CD4-positive, alpha-beta T cell treated with Interleukin-15 for 1 hour (primary cell): ENCODE measurements at regions not wholly inside any gene's neighbourhood (a gene's known extent, or its start where the extent isn't known, plus 50 kb on each side); places are given as distances from the start of the nearest gene placed in this dataset.
"Not testable (repeated sequence)": the region's sequence is repeated elsewhere in the genome, so short reads cannot be mapped to it uniquely, and the experiment has no call there.

Experiments
- DNase-seq: peaks from one replicate; pipeline ENCODE4 v3.0.0-alpha.2; 2020

GRCh38 chr5:18752317-18752716, 1118.1 kb downstream of the TAF11L14 start:
- DNase-seq: no peak

- DNase-seq: no peak
These were observed 1119.9 kb downstream of the TAF11L14 start for GRCh38 chr5:18754201-18754600.

GRCh38 chr5:18761801-18762200, 1127.5 kb downstream of the TAF11L14 start:
- DNase-seq: no peak

GRCh38 chr5:18764161-18764560, 1129.9 kb downstream of the TAF11L14 start:
- no peak for DNase-seq

GRCh38 chr5:18765304-18765703, 1131.0 kb downstream of the TAF11L14 start:
- DNase-seq: no peak

- no peak for DNase-seq
These were observed 1136.9 kb downstream of the TAF11L14 start for GRCh38 chr5:18771097-18771610.

GRCh38 chr5:18772475-18772874, 1138.2 kb downstream of the TAF11L14 start:
- DNase-seq: no peak

GRCh38 chr5:18778225-18778624, 1144.0 kb downstream of the TAF11L14 start:
- no peak for DNase-seq

- no peak for DNase-seq
These were observed 1155.1 kb downstream of the TAF11L14 start for GRCh38 chr5:18789218-18789998.

GRCh38 chr5:18792145-18792544, 1157.9 kb downstream of the TAF11L14 start:
- DNase-seq: no peak

- DNase-seq: no peak
These were observed 1163.0 kb downstream of the TAF11L14 start for GRCh38 chr5:18797222-18797621.

- DNase-seq: no peak
These were observed 1163.8 kb downstream of the TAF11L14 start for GRCh38 chr5:18798058-18798457.

GRCh38 chr5:18799482-18800128, 1165.3 kb downstream of the TAF11L14 start:
- no peak for DNase-seq

GRCh38 chr5:18800293-18801025, 1166.2 kb downstream of the TAF11L14 start:
- DNase-seq: no peak

- DNase-seq: not testable (repeated sequence)
These were observed 1167.2 kb downstream of the TAF11L14 start for GRCh38 chr5:18801413-18801812.

- no peak for DNase-seq
These were observed 1168.1 kb downstream of the TAF11L14 start for GRCh38 chr5:18802336-18802735.

- DNase-seq: no peak
These were observed 1171.1 kb downstream of the TAF11L14 start for GRCh38 chr5:18805376-18805775.

GRCh38 chr5:18807256-18808149, 1173.2 kb downstream of the TAF11L14 start:
- no peak for DNase-seq

- no peak for DNase-seq
These were observed 1176.3 kb downstream of the CDH18 start for GRCh38 chr5:18811661-18812060.

GRCh38 chr5:18828351-18828750, 1159.6 kb downstream of the CDH18 start:
- no peak for DNase-seq

GRCh38 chr5:18829539-18829938, 1158.5 kb downstream of the CDH18 start:
- no peak for DNase-seq

- DNase-seq: no peak
These were observed 1137.8 kb downstream of the CDH18 start for GRCh38 chr5:18850216-18850615.

GRCh38 chr5:18872978-18873377, 1115.0 kb downstream of the CDH18 start:
- no peak for DNase-seq
